GM18873 (cell line): ENCODE measurements at regions not wholly inside any gene's neighbourhood (a gene's known extent, or its start where the extent isn't known, plus 50 kb on each side); places are given as distances from the start of the nearest gene placed in this dataset.

Experiments
- ATAC-seq: cut with Tn5 transposase; IDR thresholded peaks from one replicate; pipeline ENCODE4 v1.9.1; 2021; ENCODE audit warnings: mild to moderate bottlenecking, moderate library complexity, moderate number of reproducible peaks; ENCODE audit not compliant: unreplicated experiment, low FRiP score

DNA sequence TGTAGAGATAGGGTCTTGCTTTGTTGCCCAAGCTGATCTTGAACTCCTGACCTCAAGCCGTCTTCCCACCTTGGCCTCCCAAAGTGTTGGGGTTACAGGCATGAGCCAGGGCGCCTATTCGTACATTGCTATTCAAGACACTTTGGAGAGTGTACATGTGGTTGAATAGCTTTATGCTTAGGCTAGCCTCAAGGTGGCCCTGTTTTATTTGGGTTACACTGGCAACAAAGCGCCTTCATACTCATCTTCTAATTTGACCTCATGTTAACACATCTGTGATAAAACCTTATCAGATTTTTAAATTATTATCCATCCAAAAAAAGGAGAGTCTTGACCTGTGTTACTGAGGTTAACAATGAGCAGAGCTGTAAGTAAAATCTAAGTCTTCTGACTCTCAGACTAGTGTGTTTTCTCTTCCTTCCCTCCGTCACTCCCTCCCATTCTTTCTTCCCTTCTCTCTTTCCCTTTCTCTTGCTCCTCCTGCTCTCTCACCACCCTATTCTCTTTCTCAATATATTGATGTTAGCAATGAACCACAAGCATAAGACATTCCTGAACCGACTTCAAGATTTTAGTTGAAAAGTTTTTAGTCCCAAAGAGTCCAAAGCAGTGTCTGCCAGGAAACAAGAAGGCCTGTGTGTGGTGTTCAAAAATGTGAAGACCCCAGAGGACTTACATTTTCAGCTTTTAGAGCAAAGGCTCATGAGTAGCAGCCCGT lies 603.7 kb upstream of the CFAP20DC start:
- no peak for ATAC-seq

DNA sequence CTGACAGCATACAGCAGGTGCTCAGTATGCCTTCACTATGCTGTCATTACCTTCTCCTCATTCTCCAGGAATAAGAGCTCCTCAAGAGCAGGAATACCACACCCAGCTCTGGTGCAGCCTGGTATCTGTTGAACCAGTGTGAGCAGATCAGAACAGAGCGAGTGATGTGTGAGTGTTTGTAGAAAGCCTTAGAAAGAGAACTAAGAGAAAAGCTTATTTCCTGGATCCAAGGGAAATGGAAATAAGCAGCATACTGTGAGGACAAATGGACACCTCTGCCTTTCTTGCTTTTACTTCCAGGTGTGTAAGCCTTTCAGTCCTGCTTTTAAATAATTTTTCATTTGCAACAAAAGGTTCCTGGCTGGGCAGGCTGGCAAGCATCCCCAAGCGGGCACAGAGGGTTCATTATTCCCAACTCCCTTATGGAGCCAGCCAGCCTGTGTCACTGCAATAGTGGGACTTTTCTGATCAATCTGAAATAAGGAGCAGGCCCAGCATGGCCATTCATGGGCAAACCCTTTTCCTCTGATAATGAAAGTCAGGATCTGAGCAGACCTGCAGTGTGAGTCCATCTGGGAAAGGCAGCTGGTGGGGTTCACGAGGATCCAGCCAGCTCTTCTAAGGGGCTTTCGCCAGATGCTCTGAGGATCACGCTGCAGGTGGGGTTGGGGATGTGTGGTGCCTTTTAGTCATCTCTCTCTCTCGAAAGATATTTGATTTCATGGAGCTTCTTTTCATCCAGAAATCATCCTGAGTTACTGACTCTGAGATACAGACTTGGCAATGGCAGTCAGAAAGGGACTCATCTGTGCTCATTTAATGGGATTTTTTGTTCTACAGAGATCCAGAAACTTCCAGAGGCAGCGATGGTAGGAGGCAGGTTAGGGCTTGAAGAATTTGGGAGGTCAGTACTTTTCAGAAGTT lies 594.9 kb upstream of the CFAP20DC start:
- ATAC-seq, result no peak

DNA sequence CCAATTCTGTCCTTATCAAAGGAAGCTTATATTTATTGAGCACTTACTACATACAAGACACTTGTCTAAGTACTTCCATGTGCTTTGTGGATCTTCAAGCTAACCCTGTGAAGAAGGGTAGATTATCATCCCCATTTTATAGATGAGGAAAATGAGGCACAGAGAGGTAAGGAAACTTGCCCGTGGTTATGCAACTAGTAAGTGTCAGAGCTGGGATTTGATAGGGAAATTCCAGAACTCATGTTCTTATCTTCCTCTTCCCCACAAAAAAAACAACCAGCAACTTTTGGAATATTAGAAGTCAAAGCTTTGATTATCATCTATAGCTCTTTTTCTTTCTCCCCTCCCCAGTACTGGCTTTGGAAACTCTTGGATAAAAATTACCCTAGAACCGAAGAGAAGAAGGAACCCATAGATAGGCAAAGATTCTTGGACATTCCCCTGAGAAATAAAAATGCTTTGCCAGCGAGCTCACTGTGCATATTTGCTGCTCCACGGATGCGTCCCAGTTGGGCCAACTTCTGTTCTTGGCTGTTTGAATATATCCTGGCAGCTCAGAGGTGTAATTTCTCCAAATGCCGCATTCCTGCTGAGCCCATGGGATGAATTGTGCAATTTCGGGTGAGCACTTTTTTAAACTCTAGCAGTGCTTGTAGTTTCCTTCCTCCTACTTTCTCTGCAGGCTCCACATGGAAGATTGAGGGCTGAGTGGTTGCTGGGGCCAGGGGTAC lies 591.5 kb upstream of the CFAP20DC start:
- no peak for ATAC-seq

DNA sequence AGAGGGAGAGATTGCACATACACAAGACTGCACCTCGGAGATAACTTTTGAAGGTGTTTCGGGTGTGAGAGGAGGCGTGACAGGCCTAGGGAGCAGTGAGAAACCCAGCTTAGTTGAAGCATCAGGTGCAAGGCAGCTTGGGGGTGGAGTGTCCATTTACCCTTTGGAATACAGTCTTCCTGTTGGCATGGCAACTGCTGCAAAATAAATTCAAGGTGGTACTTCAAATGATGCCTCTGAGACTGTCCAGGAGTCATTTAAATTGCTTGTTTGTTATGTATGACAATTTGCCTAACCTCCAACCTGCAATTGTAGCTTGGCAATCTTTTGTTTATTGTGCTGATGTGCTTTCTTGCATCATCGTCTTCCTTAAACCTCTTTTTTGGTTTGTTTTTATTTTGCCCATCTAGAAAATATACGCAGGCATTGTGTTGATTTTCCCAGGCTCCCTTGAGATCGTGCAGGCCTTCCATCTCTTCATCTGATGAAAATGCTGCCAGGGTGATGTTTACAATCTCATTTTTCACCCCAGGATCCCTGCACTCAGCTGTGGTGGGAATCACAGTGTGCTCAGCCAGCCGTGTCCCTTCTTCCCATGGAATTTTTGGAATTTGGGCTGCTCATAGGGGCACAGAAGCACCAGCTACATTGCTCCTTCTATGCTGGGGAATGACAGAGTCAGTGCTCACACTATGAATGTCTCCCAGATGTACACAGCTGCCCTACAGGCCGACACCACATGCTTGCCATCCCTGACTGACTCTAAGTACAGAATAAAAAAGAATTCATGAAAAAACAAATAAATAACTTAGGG lies 583.1 kb upstream of the CFAP20DC start:
- no peak for ATAC-seq

DNA sequence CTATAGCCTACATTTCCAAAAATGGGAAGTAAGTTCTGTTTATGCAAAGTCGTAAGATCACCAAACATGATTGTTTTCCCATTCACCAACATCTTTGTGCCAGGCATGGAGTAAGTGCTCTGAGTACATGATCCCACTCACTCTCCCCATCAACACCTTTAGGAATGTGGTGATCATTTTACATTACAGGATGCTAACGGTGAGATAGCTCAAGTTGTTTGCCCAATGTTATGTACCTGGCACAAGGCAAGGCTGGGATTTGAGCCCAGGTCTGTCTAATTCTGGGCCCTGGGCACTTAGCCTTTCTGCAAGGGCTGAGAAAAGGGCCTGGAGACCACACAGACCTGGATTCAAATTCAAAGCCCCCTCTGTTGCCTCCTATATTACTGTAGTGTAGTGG lies 581.7 kb upstream of the CFAP20DC start:
- ATAC-seq, result no peak

DNA sequence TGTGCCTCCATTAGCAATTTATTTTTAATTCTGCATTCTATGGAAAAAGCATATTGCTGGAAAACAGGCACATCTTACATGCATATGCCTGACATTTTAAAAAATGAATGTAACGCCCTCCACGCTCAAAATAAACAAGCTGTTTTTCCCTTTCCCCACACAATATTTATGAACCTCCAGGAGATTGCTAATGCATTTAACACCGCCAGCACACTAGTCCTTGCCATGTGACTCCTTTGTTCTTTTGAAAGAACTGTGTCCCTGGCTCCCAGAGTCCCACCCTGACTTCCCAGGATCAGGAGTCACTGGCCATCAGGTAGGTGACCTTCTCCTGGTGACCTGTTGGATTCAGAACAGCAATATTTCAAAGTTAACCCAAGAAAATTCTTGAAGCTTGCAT lies 571.2 kb upstream of the CFAP20DC start:
- ATAC-seq, result no peak

DNA sequence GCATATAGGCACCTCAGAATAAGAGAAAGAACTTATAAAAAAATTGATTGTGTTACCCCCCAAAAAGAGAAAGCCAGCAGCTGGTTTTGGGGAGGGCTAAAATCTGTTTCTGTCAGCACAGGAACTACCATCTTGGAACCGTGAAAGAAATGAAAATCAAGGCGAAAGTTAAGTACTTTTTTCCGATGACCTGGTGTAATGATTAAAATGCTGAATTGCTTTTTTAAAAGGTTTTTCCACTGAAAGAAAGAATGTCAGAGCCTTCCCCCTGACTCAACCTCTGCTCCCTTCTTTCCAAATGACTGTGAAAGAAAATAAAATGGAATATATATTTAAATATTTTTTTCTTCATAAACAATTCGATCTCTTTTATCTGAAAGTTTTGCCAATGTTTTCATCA lies 570.5 kb upstream of the CFAP20DC start:
- no peak for ATAC-seq

DNA sequence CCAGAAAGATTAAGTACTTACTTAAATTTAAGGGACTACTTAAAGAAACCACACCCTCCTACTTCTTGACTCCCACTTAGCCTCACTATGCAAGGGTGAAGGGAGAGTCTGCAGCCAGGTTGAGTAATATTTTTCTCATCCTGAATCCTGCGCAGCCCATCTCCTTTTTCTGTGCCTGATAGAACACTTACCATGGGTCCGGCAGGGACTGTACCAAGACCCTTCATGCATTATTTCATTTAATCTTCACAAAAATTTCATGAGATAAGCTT lies 562.6 kb upstream of the CFAP20DC start:
- no peak for ATAC-seq

DNA sequence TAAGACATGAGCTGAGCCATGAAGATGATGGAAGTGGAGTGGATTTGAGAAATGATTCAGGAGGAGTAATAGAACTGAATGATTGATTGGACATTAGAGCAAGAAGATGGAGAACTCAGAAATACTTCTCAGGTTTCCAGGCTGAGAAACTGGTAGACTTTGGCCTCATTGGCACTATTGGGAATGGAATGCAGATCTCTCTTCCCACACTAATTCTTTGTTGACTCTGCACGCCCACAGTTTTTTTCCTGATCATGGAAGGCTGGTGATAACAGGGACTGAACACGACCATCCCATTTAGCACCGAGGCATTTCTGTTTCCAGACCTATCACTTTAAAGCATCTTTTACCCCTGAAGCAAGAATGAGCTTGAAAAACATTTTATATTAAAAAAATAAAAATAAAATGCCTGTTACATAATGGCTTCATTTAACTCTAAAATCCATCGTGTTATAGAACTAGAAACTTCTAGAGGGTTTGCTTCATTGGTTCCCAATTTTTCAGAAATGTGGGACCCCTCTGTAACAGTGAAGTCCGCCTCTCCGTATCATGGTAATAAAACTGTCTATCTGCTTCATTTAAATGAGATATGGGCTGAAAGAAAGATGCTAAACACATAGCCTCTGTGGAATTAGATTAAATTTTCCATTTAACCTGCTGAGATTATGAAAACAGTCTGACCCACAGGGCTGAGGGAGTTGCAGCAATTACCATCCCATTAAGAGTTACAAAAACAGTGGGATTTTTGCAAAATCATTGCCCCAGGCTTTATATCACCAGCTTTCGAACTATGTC lies 562.0 kb upstream of the CFAP20DC start:
- no peak for ATAC-seq

DNA sequence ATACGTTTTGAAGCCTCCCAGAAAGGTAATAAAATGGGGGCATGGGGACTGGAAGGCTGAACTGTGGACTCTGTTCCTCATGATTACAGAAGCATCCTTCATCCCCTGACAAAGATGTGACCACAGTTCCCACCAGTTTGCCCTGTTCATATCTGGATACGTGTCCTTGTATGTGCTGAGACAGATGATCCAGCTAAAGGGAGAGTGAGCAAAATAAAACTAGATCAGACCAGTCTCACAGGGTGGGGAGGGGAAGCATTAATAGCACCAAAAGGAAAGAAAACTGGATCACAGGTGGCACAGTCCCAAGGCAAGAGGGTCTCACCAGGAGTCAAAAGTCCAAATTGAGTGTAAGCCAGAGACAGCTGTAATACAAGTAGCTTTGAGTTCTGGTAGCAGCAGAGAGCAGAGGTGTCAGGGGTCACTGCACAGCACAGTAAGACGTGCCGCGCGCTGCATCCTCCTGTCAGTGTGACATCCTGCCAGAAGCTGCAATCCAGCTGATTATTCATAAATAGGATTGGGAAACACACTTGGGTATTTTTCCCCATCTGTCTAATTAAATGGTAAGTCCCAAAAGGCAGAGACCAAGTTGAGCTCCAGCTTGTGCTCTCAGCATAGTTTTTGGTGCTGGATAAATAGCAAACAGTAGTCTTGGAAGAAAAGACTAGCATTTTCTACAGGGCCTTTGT lies 560.0 kb upstream of the CFAP20DC start:
- ATAC-seq, result no peak

DNA sequence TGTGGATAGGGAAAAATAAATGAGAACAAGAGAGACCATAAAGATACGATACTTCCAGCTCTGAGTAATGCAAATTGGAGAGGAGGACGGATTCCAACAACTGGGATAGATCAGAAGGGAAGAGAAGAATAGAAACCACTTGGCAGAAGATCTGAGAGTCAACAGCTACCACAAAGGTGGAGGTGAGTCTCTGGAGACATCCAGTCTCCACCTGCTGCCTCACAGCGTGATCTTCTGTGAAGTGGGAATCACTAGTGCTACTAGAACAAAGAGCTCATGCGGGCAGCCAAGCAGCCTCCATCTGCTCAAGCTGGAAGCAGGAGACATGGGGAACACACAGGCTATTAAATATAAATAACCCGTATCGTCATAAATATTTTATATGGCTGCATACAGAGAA lies 558.5 kb upstream of the CFAP20DC start:
- ATAC-seq, result no peak

DNA sequence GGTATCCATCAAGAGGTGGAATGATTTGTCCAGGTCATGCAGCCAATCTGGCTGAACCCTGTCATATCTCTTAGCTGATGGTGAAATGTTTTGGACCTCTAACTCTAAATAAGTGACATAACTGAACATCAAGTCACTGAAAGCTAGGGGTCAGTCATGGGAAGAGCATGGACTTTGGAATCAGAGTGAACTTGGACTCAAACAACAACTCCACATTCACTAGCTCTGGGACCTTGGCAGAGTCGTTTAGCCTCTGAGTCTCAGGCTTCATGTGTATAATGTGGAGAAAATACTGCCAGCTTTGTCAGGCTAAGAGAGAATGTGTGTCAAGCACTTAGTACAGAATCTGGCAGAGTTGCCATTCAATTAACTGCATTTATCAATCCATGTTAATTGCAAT lies 557.8 kb upstream of the CFAP20DC start:
- ATAC-seq, result no peak

DNA sequence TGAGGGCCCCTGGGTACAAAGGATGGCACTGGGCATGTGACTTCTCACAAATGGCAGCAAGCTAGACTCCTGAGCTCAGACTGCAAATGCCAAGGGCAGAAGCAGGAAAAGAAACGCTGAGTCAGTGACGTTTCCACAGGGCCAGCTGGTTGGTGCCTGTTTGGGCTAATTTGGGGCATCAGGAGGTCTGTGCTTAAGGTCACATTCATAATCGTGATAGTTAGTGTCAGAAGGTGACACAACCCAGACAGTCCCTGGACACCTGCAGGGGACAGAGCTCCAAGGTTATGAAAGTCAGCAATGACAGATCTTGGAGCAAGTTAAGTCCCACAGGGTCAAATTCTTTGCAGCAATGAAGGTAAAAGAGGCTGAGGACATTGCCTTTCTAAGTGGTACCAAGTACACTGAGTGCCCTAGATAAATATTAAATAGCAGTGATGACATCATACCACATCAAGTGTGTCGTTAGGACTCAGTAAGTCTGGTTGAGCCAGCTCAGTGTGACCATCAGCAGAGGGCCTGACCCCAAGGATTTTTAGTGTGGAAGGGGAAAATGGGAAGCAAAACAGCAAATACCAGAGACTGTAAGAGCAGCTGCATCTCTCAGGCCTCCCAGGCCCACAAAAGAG lies 556.9 kb upstream of the CFAP20DC start:
- no peak for ATAC-seq

DNA sequence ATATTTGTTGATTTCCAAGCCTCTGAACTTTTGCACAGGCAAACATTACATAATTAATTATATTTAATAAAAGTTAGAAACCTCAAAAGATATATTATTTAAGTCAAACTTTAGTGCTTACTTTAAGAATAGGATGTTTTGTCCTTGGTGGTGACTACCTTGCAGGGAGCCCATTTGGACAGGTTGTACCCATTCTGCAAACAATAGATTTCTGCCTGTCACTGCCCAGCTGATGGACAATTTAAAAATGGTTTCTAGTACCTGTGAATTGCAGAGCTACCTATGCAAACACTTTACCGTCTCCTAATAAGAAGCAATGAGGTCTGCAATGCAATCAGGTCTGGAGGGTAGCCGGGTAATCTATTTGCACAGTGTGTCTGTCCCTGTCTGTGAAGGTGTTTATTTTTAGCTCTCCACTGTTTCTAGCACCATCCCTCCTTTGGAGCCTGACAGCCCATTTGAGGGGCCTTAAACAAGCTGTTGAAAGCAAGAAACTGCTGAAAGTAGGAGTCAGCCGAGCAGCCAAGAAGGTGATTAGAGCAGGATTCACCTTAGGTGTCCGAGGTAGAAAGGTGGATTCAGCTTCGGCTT lies 556.2 kb upstream of the CFAP20DC start:
- no peak for ATAC-seq

DNA sequence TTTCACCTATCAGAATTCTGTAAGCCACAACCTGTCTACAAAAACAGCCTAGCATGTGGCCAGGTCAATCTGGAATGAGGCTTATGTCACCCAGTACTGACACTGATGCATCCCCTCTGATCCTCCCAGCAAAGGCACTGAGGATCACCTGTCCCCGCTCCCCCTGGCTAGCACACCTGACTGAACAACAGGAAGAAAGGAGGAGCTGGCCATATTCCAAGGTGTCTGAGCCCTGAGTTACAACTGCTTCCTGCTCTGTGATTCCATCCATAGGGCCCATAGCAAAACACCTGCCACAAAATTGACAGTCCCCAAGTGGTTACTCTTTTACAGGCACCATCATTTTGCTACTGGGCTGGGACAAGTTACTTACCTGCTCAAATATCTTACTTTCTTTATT lies 555.5 kb upstream of the CFAP20DC start:
- ATAC-seq, result no peak

DNA sequence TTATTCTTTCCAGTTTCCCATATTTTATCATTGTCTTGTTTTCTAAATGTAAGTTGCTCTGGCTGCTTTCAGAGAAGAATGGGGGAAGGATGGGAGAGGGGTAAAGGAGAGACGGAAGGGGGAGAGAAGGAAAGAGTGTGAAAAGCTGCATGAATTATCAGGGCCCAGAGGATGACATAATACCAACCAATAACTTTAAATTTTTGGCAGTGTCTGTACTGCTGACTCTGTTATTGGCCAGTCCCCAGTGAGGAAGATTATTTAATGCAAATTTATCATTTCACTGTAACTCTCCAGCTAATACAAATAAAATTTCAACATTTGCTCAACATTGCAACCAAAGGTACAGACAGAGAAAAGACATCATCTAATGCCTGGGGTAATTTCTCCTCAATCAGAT lies 551.7 kb upstream of the CFAP20DC start:
- no peak for ATAC-seq

DNA sequence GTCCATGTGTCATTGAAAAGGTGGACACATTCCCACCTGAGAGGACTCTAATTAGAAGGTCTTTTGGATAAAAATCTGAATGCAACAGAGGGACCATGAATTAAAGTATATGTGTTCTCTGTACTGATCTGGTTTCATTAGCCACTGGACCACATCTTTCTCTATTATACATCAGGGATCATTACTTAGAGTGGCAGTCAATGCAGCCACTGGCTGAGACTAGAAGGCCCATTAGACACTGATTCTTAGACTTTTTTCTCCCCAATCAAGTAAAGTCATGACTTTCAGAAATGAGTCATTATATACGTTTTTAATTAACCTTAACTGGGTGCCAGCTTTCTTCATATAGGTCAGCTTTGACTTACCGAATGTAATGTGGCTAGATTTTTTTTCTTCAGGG lies 550.8 kb upstream of the CFAP20DC start:
- ATAC-seq, result no peak

DNA sequence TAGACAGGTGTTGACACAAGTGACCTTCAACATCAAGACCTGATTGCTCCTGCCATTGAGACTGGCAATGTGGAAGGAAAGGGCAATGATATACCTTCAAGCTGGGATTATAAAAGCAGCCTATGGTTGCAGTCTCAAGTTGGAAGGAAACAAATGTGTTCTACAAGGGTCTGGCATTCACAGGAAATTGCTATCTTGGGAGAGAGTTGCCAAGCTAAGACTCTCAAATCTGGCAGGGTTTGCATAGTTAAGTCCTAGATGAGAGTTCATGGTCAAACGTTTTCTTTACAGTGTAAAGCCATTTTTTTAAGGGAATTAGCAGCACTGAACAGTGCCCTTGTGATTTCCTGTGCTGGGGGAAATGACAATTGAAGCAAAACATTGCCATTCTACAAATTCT lies 546.9 kb upstream of the CFAP20DC start:
- ATAC-seq, result no peak
